ENCODE measurements at regions not wholly inside any gene's neighbourhood (a gene's known extent, or its start where the extent isn't known, plus 50 kb on each side); places are given as distances from the start of the nearest gene placed in this dataset.
"Not testable (repeated sequence)": the region's sequence is repeated elsewhere in the genome, so short reads cannot be mapped to it uniquely, and the experiment has no call there.

DNA sequence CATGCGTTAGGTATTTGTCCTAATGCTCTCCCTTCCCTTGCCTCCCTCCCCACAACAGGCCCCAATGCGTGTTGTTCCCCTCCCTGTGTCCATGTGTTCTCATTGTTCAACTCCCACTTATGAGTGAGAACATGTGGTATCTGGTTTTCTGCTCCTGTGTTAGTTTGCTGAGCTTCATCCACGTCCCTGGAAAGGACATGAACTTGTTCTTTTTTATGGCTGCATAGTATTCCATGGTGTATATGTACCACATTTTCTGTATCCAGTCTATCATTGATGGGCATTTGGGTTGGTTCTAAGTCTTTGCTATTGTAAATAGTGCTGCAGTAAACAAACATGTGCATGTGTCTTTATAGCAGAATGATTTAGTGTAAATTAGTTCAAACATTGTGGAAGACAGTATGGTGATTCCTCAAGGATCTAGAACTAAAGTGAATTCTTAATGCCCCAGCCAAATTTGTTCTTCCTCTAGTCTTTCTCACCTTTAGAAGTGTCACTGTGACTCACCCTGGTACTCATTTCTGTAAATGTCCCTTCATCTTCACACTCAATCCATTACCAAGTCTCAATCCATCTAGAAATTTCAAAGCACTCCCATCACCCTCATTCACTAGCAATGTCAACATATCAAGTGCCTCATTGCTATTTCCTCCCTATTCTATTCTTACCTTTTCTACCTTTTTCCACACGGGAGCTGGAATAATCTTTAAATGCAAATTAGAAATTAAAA is 123.9 kb downstream of the MREG start:
- not testable (repeated sequence) for DNase-seq

GRCh38 chr2:215888680-215889079 is 124.7 kb downstream of the MREG start:
- no peak for DNase-seq

DNA sequence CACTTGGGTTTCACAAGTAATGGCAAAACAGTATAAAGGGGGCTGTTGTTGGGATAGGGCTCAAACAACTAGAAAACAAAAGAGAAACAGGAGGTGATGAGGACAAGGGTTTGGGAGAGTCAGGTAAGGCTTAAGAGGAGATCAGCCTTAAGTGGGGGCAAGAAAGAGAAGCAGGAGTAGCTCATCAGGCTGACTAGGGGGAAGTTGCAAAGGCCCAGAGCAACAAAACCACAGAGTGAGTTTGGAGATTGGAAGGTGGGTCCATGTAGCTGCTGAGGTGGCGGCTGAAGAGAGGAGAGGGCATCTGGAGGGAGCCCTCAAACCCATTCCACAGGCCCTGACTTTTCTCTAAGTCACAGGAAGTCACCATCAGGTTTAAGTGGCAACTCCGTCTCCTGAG is 126.0 kb downstream of the MREG start:
- no peak for DNase-seq

GRCh38 chr2:215886022-215886421 is 127.3 kb downstream of the MREG start:
- DNase-seq = no peak

- DNase-seq = no peak
Observed at GRCh38 chr2:215885536-215885935, 127.8 kb downstream of the MREG start.

DNA sequence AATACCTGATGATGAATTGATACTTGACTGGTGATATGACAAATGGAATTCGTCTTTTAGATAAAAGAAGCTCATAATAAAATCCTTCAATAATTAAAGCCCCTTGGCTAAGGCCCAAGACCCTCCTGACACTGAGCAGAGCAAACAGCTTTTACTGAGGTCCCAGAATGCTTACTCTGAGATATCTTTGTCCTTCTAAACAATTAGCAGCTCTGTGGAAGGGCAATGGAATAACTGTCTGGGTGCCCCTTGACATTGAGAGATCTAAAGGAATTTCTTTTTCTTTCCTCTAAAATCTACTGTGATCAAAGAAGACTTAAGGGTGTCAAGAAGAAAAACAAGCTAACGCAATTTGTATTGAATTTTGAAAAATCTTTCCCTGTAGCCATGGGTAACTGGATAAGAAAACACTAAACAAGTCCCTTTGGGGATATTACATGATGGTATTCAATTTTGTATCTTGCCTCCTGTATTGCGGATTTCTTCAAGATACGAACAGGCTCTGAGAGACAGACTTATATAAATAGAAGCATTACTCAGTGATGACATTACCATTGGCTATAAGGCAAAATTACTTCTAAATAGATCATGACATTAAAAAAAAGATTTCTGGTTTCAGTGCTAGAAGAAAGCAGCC is 128.8 kb downstream of the MREG start:
- DNase-seq = no peak

DNA sequence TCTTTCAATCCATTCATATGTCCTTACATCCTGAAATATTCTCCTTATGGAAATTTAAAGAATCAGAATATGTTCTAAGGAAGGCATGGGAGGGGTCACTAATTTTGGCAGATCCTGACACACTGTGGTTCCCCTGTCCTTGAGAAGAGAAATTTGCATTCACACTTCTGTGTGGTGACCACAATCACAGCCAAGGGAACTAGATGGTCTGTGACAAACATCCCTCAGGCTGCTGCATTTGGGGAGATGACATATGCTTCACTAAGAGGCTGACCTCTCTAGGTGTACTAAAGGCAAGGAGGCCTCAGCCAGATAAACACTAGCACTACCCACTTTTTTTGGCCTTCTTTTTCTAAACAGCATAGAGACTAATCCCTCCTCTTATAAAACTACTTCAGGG is 129.6 kb downstream of the MREG start:
- DNase-seq = no peak

DNA sequence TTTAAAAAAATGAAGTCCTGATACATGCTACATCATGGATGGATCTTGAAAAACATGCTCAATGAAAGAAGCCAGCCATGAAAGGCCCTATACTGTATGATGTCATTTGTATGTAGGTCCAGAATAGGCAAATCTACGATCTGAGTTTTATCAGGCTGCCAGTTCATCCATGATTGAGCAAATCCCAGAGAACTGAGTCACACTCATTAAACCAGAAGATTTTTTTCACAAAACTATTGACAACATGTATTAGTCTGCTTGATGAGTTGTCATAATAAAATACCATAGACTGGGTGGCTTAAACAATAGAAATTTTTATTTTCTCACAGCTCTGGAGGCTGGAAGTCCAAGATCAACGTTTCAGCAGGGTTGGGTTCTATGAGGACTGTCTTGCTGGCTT is 130.7 kb downstream of the MREG start:
- no peak for DNase-seq

DNA sequence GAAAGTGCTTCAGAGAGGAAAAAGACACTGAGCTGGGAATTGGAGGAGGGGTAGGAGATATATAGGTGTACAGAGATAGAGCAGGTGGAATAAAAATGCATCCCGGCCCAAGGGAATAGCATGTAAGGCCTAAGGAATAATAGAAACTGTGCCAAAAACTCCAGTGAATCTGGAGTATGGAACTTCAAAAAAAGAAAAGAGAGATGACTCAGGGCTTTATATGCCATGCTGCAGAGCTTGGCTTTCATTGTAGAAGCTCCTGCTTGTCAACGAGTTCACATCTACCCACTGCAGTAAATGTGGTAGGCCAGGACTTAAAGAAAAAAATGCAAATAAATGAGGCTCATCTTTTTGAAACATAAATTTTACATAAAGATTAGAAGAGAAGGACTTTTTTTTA is 131.8 kb downstream of the MREG start:
- DNase-seq = no peak

DNA sequence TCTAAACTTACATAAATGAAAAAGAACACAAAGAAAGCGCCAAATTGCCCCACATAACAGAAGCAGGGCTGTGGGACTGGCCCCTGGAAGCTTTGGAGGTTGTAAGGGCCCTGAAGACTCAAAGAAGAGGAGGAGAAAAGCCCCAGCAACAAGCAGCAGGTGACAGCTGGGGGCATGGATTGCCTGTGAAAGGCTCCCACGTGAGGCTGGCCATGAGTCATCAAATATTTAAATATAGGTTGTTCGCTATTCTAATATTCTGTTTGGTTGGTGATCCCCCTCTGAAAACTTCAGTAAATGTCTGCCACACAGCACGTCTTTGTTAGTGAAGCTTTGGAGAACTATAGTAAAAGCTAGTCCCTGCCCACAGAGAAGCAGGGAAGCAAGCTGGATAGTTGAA is 132.4 kb downstream of the MREG start:
- no peak for DNase-seq

GRCh38 chr2:215879977-215880940 is 133.1 kb downstream of the MREG start:
- no peak for DNase-seq

DNA sequence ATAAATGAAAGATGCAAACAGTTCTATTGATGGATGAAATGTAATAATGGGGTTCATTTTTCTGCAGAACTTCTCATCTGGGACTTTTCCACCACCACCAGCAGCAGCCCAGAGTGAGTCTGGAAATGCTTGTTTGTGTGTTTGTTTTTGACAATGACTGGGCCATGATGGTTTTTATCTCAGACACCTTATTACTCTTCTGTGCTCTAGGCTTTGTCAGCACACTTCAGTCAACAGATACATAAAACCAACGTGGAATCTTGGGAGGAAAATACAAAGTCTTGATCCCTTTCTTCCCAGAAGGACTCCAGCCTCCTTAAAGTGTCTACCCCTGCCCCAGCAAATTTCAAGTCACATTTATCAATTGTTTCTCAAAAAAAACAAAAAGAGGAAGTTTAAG is 134.0 kb downstream of the MREG start:
- DNase-seq = no peak

GRCh38 chr2:215878476-215879063 is 134.8 kb downstream of the MREG start:
- DNase-seq = no peak

- no peak for DNase-seq
Observed at GRCh38 chr2:215876937-215877238, 136.5 kb downstream of the MREG start.

DNA sequence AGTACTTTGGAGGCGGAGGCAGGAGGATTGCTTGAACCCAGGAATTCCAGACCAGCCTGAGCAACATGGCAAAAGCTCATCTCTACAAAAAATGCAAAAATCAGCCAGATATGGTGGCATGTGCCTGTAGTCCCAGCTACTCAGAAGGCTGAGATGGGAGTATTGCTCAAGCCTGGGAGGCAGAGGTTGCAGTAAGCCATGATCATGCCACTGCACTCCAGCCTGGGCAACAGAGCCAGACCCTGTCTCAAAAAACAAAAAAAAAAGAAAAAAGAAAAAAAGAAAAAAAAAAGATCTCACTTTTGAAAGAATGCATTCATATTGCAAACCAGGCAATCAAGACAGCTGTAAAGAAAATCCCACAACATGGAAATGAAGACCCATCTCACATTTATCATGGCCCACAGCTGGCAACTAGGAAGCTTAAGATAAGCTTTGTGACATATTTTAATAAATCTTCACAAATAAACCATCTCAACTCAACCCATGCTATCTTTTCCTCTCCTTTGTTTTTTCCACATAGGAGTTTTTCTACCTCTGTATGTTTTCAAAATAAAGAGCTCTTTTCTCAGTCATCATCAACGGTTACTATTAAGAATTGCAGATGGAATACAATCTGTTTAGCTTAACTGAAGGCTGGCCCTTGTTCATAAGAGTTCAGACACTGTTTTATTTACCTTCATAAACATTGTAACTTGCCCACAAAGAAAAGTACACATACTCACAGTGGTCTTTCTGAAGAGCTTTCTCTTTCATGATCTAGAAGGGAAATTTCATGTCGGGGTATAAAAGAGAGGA is 137.0 kb downstream of the MREG start:
- no peak for DNase-seq

GRCh38 chr2:215874418-215874817 is 138.9 kb downstream of the MREG start:
- no peak for DNase-seq

GRCh38 chr2:215870986-215871385 is 142.4 kb downstream of the MREG start:
- no peak for DNase-seq

- no peak for DNase-seq
Observed at GRCh38 chr2:215870088-215870490, 143.3 kb downstream of the MREG start.

DNA sequence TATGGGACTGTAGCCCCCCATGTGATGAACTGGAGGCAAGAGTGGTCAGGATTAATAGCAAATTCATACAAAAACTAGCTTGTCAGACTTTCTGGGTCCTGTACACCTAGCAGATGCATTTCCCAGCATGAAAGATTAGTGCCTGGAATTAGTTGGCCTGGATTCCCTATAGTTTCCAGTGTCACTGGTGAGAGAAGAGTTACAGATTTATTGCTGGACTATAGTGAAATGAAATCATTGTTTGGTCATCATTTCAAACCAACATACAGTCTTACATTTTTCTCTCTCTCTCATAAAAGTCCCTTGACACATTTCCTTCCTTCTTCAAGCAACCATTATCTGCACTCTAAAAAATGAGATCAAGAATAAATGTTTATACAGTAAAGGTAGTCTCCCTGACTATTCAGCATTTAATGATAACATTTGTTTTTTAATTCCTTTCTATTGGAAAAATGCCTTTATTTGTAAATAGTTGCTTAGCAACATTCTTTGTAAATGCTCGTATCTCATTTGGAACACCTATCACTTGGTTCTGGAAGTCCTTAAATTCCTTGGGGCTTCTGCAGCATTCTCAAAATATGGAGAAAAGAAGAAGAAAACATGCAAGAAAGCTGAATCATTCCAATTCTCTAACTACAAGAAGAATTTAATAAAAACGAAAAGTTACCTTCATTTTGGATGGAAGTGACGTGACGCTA is 144.4 kb downstream of the MREG start:
- no peak for DNase-seq

DNA sequence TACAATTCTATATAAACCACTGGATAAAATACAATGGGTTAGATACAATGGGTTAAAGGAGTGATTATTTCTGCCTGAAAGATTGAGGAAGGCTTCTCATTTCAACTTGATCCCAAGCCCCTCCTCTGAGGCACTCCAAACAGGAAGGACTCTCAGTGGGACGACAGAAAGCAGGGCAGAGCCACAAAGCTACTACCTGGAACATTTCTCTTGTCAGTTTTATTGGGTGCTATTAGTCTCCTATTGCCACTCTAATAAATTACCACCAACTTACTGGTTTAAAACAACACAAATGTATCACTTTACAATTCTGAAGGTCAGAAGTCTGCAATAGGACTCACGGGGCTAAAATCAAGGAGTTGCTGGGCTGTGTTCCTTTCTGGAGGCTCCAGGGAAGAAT is 146.7 kb downstream of the MREG start:
- DNase-seq = no peak

DNA sequence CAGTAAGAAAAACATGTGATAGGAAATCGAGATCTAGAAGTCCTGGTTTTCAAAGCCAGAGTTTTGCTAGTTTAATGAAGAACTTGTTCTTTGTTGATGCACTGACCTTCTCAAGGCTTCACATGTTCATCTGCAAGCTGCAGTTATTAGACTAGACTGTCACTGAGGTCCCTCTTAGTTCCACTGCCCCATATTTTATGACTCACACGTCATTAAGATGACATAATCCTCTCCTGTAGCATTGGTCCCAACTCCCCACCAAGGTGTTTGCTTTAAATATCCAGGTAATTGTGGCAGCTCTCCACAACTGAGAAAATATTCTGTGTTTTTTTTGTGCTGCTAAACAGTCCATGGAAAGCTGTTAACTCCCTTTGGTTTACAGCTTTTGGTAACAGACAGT is 149.7 kb downstream of the MREG start:
- DNase-seq = no peak

DNA sequence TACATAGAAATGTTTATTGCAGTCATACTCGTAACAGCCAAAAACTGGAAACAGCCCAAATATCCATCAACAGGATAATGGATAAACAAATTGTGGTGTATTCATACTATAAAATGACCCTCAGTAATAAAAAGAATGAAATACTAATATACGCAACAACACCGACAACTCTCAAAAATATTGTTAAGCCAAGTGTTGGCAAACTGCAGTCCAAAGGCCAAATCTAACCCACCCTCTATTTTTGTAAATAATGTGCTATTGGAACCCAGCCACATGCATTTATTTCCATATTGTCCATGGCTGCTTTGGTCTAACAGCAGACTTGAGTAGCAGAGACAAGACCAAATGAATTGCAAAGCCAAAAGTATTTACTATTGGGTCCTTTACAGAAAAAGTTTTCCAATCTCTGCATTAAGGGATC is 151.0 kb downstream of the MREG start:
- DNase-seq = no peak

All from NCI-H1417 treated with DMSO at 0.1 percent for 48 hours (cell line).